A549 (cell line): ENCODE measurements at regions not wholly inside any gene's neighbourhood (a gene's known extent, or its start where the extent isn't known, plus 50 kb on each side); places are given as distances from the start of the nearest gene placed in this dataset.

ENCODE experiments used
- ATAC-seq, 2 experiments: fragments of 200-7000 bp in 1 of 2; fragments of >200 bp in 1 of 2; cut with Nextera tagmentation in 1 of 2; cut with Tn5 transposase in 1 of 2; 3 replicates each; pipeline versions ENCODE4 v1.8.0 to v1.9.1; 2018 to 2020; ENCODE audit warnings: mild to moderate bottlenecking in 1 of 2, moderate library complexity in 1 of 2
- CTCF ChIA-PET: fragments of 300-600 bp; sonication (Branson Sonifier 250); formaldehyde crosslinking; extraction: SDS; loops from one replicate; lab custom pipeline; 2021; ENCODE audit warnings: antibody characterized with exemption, inconsistent platforms; lab: Yijun Ruan, JAX
- POLR2A ChIA-PET: fragments of 350-600 bp; formaldehyde crosslinking; extraction: SDS; loops from one replicate; lab custom pipeline; 2021; ENCODE audit warnings: antibody characterized with exemption, inconsistent platforms; lab: Yijun Ruan, JAX
- DNase-seq, 2 experiments: peaks; one replicate each; pipeline versions ENCODE4 v3.0.0 to v3.0.0-alpha.2; 2011 to 2016; ENCODE audit warnings: low read depth in 1 of 2, low spot score in 1 of 2
- FAIRE-seq: peaks from 2 replicates; lab custom pipeline; 2011; peaks lifted over from hg19 to GRCh38; lab: Jason Lieb, UNC
- H3K27ac ChIP-seq, 2 experiments: fragments of >200 bp; sonication (Bioruptor Twin); formaldehyde crosslinking; 3 replicates each; pipeline ENCODE4 v1.5.1; 2016 to 2017
- H3K4me1 ChIP-seq: fragments of >200 bp; sonication (Bioruptor Twin); formaldehyde crosslinking; 3 replicates; pipeline ENCODE4 v1.6.1; 2016
- H3K4me2 ChIP-seq: fragments of >200 bp; sonication (Bioruptor Twin); formaldehyde crosslinking; 3 replicates; pipeline ENCODE4 v1.6.1; 2016
- H3K4me3 ChIP-seq: fragments of >200 bp; sonication (Bioruptor Twin); formaldehyde crosslinking; 3 replicates; pipeline ENCODE4 v1.5.1; 2016
- H3K9me3 ChIP-seq: fragments of >200 bp; sonication (Bioruptor Twin); formaldehyde crosslinking; 3 replicates; pipeline ENCODE4 v1.6.1; 2016
- ATOH8 ChIP-seq: fragments of 250-450 bp; sonication (Bioruptor Pico); IDR thresholded peaks from 2 replicates; pipeline ENCODE4 v1.5.0; 2020; ENCODE audit warnings: low read depth, mild to moderate bottlenecking, moderate library complexity
- BCL3 ChIP-seq: fragments of >200 bp; sonication (Bioruptor Twin); formaldehyde crosslinking; IDR thresholded peaks from 3 replicates; pipeline ENCODE4 v1.6.1; 2016
- CEBPB ChIP-seq, 2 experiments: fragments of >200 bp in 1 of 2; sonication (Bioruptor Twin) in 1 of 2; formaldehyde crosslinking in 1 of 2; IDR thresholded peaks; 2 replicates each; pipeline ENCODE4 v1.6.1; 2012 to 2016
- CHD2 ChIP-seq: fragments of 150-350 bp; IDR thresholded peaks from 2 replicates; pipeline ENCODE4 v1.6.1; 2014; ENCODE audit warnings: low read length; ENCODE audit not compliant: partially characterized antibody
- EHF ChIP-seq: fragments of 250-450 bp; sonication (Bioruptor Pico); IDR thresholded peaks from 2 replicates; pipeline ENCODE4 v1.5.0; 2020; ENCODE audit warnings: mild to moderate bottlenecking
- EHMT2 ChIP-seq: fragments of 200-600 bp; sonication (generic); IDR thresholded peaks from 2 replicates; pipeline ENCODE4 v1.6.1; 2016; ENCODE audit warnings: antibody characterized with exemption, low read depth, mild to moderate bottlenecking, moderate library complexity
- ELK1 ChIP-seq: fragments of 150-350 bp; IDR thresholded peaks from 2 replicates; pipeline ENCODE4 v1.6.1; 2014; ENCODE audit warnings: low read depth, mild to moderate bottlenecking, low read length
- ESRRA ChIP-seq: fragments of 150-350 bp; IDR thresholded peaks from 2 replicates; pipeline ENCODE4 v1.6.1; 2014; ENCODE audit warnings: mild to moderate bottlenecking, low read length, borderline replicate concordance
- FOSB ChIP-seq: fragments of 250-450 bp; sonication (Bioruptor Pico); IDR thresholded peaks from 2 replicates; pipeline ENCODE4 v1.5.0; 2020; ENCODE audit warnings: mild to moderate bottlenecking, moderate library complexity
- FOSL2 ChIP-seq, 2 experiments: fragments of 450-650 bp in 1 of 2; fragments of >200 bp in 1 of 2; sonication (Bioruptor Twin) in 1 of 2; formaldehyde crosslinking; IDR thresholded peaks; 2 replicates each; pipeline versions ENCODE4 v1.5.0 to v1.6.1; 2016 to 2020; ENCODE audit warnings: mild to moderate bottlenecking in 1 of 2, moderate library complexity in 1 of 2
- GATA3 ChIP-seq: IDR thresholded peaks from 2 replicates; pipeline ENCODE4 v1.6.1; 2012; ENCODE audit warnings: borderline replicate concordance
- HOXB13 ChIP-seq: fragments of 250-450 bp; sonication (Bioruptor Pico); IDR thresholded peaks from 2 replicates; pipeline ENCODE4 v1.5.0; 2020; ENCODE audit warnings: low read depth, mild to moderate bottlenecking, moderate library complexity
- KDM1A ChIP-seq: fragments of 200-600 bp; sonication (generic); IDR thresholded peaks from 2 replicates; pipeline ENCODE4 v1.6.1; 2016; ENCODE audit warnings: low read depth, mild to moderate bottlenecking
- MAFK ChIP-seq: fragments of 450-650 bp; IDR thresholded peaks from 2 replicates; pipeline ENCODE4 v1.6.1; 2014; ENCODE audit not compliant: partially characterized antibody
- MAX ChIP-seq: IDR thresholded peaks from 2 replicates; pipeline ENCODE4 v1.6.1; 2012
- MAZ ChIP-seq: fragments of 150-350 bp; IDR thresholded peaks from 2 replicates; pipeline ENCODE4 v1.6.1; 2014; ENCODE audit warnings: antibody characterized with exemption, low read depth, low read length, borderline replicate concordance
- POLR2AphosphoS2 ChIP-seq: conservative IDR thresholded peaks from 2 replicates; pipeline ENCODE4 v1.6.1; 2012; ENCODE audit warnings: low read length, improper control_type of control experiment, inconsistent platforms
- RCOR1 ChIP-seq: fragments of 150-350 bp; IDR thresholded peaks from 2 replicates; pipeline ENCODE4 v1.6.1; 2014; ENCODE audit warnings: antibody characterized with exemption, low read length, low read depth
- SMC3 ChIP-seq: fragments of >200 bp; sonication (Bioruptor Twin); formaldehyde crosslinking; IDR thresholded peaks from 3 replicates; pipeline ENCODE4 v1.6.1; 2018; ENCODE audit warnings: inconsistent platforms
- SREBF2 ChIP-seq: fragments of 450-650 bp; IDR thresholded peaks from 2 replicates; pipeline ENCODE4 v1.6.1; 2014; ENCODE audit warnings: mild to moderate bottlenecking, moderate library complexity
- TFCP2L1 ChIP-seq: fragments of 250-450 bp; sonication (Bioruptor Pico); IDR thresholded peaks from 2 replicates; pipeline ENCODE4 v1.5.0; 2021; ENCODE audit warnings: mild to moderate bottlenecking
- USF2 ChIP-seq: fragments of 450-650 bp; IDR thresholded peaks from 2 replicates; pipeline ENCODE4 v1.6.1; 2014; ENCODE audit warnings: antibody characterized with exemption
- ZC3H11A ChIP-seq: fragments of 450-650 bp; IDR thresholded peaks from 2 replicates; pipeline ENCODE4 v1.6.1; 2014; ENCODE audit warnings: antibody characterized with exemption, mild to moderate bottlenecking
- WGBS: methylation state at CpG from one replicate; pipeline ENCODE4 v1.1.6; 2017; ENCODE audit errors: missing lambda C conversion rate; 5-methylcytosine and 5-hydroxymethylcytosine counted together
- TF ChIP-seq, protein P1 (sequence below): fragments of >200 bp; sonication (Bioruptor Twin); formaldehyde crosslinking; IDR thresholded peaks from 3 replicates; pipeline ENCODE4 v1.5.1; 2016
- TF ChIP-seq, protein P2 (sequence below): fragments of >200 bp; sonication (Bioruptor Twin); formaldehyde crosslinking; IDR thresholded peaks from 2 replicates; pipeline ENCODE4 v1.6.1; 2016
- TF ChIP-seq, protein P3 (sequence below): IDR thresholded peaks from 2 replicates; pipeline ENCODE4 v1.6.1; 2012

- ATAC-seq = no peak
Measured at GRCh38 chr13:79825959-79826358, 345.0 kb downstream of the NDFIP2 start.

DNA sequence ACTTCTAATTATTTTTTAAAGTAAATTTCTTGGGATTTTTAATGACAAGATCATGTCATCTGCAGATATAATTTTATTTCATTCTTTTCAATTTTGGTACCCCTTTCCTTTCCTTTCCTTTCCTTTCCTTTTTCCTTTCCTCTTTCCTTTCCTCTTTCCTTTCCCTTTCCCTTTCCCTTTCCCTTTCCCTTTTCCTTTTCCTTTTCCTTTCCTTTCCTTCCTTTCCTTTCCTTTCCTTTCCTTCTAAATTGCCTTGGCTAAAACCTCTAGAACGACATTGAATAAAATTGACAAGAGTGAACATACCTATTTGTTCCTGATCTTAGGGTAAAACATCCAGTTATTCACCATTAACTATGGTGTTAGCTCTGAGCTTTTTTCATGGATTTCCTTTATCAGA is 334.1 kb downstream of the NDFIP2 start:
- FAIRE-seq = no peak
- ATAC-seq = no peak

More at GRCh38 chr13:79825959-79826358, 345.0 kb downstream of the NDFIP2 start:
- CTCF ChIA-PET = no interaction called here
- DNase-seq = no peak
- no peak for TF ChIP-seq CHD2
- no peak for TF ChIP-seq POLR2AphosphoS2
- no peak for TF ChIP-seq MAFK
- no peak for TF ChIP-seq HOXB13
- TF ChIP-seq ESRRA = no peak
- TF ChIP-seq FOSL2 (IDR thresholded peaks at IDR 0.05) = no peak
- TF ChIP-seq FOSL2 (CRISPR knock-in tag; IDR thresholded peaks at IDR 0.05) = no peak
- TF ChIP-seq, protein P1, sequence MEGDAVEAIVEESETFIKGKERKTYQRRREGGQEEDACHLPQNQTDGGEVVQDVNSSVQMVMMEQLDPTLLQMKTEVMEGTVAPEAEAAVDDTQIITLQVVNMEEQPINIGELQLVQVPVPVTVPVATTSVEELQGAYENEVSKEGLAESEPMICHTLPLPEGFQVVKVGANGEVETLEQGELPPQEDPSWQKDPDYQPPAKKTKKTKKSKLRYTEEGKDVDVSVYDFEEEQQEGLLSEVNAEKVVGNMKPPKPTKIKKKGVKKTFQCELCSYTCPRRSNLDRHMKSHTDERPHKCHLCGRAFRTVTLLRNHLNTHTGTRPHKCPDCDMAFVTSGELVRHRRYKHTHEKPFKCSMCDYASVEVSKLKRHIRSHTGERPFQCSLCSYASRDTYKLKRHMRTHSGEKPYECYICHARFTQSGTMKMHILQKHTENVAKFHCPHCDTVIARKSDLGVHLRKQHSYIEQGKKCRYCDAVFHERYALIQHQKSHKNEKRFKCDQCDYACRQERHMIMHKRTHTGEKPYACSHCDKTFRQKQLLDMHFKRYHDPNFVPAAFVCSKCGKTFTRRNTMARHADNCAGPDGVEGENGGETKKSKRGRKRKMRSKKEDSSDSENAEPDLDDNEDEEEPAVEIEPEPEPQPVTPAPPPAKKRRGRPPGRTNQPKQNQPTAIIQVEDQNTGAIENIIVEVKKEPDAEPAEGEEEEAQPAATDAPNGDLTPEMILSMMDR = no peak
- TF ChIP-seq MAX = no peak
- TF ChIP-seq MAZ = no peak
- TF ChIP-seq RCOR1 = no peak
- no peak for TF ChIP-seq SMC3
- no peak for TF ChIP-seq ATOH8
- no peak for TF ChIP-seq USF2
- TF ChIP-seq SREBF2 = no peak
- TF ChIP-seq GATA3 = no peak
- no peak for TF ChIP-seq TFCP2L1 (CRISPR knock-in tag)
- no peak for TF ChIP-seq FOSB (CRISPR knock-in tag)
- FAIRE-seq = no peak
- H3K4me2 ChIP-seq = no peak overlapping the region
- no peak overlapping the region for H3K27ac ChIP-seq
- H3K9me3 ChIP-seq = no peaks in the 10 kb centered on the region
- POLR2A ChIA-PET = no interaction called here
- H3K4me3 ChIP-seq = no peak overlapping the region
- no peaks in the 10 kb centered on the region for H3K4me1 ChIP-seq

More for the DNA sequence above, 334.1 kb downstream of the NDFIP2 start:
- DNase-seq = no peak
- TF ChIP-seq, protein P2, sequence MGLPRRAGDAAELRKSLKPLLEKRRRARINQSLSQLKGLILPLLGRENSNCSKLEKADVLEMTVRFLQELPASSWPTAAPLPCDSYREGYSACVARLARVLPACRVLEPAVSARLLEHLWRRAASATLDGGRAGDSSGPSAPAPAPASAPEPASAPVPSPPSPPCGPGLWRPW = no peak
- TF ChIP-seq MAFK = no peak
- no peak for TF ChIP-seq CEBPB (IDR thresholded peaks at IDR 0.05)
- TF ChIP-seq EHMT2 = no peak
- TF ChIP-seq, protein P3, sequence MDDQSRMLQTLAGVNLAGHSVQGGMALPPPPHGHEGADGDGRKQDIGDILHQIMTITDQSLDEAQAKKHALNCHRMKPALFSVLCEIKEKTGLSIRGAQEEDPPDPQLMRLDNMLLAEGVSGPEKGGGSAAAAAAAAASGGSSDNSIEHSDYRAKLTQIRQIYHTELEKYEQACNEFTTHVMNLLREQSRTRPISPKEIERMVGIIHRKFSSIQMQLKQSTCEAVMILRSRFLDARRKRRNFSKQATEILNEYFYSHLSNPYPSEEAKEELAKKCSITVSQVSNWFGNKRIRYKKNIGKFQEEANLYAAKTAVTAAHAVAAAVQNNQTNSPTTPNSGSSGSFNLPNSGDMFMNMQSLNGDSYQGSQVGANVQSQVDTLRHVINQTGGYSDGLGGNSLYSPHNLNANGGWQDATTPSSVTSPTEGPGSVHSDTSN = no peak
- no peak for TF ChIP-seq FOSL2 (IDR thresholded peaks at IDR 0.05)
- TF ChIP-seq FOSL2 (CRISPR knock-in tag; IDR thresholded peaks at IDR 0.05) = no peak
- no peak for TF ChIP-seq KDM1A
- TF ChIP-seq EHF (CRISPR knock-in tag) = no peak
- TF ChIP-seq ELK1 = no peak
- no peak for TF ChIP-seq BCL3
- TF ChIP-seq ZC3H11A = no peak
- ChIA-PET POLR2A (no interaction called here), CTCF (no interaction called here)
- H3K4me2 ChIP-seq = no peak overlapping the region
- no peak overlapping the region for H3K4me3 ChIP-seq
- no peak overlapping the region for H3K27ac ChIP-seq
- H3K4me1 ChIP-seq = peaks cover 12% of the 10 kb centered on the region; the same call in 1 of the 3 replicates
- no peaks in the 10 kb centered on the region for H3K9me3 ChIP-seq
- 89% methylated on average over 1 of the region's 1 CpG for WGBS
